GM19463 (cell line): ENCODE measurements at regions not wholly inside any gene's neighbourhood (a gene's known extent, or its start where the extent isn't known, plus 50 kb on each side); places are given as distances from the start of the nearest gene placed in this dataset.
"Not testable (repeated sequence)": the region's sequence is repeated elsewhere in the genome, so short reads cannot be mapped to it uniquely, and the experiment has no call there.

Source experiments
- ATAC-seq: cut with Tn5 transposase; IDR thresholded peaks from one replicate; pipeline ENCODE4 v1.9.1; 2021; ENCODE audit warnings: mild to moderate bottlenecking, moderate library complexity; ENCODE audit not compliant: unreplicated experiment

DNA sequence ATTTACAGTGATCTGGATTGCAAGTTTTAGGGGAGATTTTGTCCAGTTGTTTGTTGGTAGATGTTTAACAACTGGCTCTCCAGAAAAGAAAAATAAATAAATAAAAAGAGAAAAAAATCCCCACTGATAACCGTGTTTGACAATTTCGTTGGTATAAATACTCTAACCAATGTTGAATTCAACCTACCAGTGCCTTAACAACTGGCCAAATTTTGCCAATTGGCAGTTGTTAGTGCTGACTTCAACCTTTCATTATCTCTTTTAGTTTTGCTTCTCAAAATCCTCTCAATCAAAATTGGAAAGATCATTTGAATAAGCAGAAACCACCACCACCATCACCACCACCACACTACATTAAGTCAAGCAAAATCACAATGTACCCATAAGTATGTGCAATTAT, 490.3 kb downstream of the PIK3C3 start:
- no peak for ATAC-seq

DNA sequence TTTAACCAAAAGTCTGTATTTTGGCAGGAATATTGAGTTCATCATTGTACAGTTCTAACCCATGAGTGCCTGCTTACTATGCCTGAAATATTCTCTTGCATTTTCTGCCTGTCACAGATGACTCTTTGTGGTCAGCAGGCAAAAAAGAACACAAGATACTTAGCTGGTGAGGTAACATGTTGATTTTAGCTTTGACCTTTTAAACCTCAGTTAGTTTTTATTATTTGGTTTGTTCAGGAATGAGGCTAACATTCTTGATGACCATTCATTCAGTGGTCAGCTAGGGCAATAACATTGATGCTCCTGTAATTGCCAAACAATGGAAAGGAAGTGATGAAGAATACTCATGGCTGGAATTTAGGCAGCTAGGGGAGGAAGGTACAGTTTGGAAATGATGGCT, 491.2 kb downstream of the PIK3C3 start:
- no peak for ATAC-seq

DNA sequence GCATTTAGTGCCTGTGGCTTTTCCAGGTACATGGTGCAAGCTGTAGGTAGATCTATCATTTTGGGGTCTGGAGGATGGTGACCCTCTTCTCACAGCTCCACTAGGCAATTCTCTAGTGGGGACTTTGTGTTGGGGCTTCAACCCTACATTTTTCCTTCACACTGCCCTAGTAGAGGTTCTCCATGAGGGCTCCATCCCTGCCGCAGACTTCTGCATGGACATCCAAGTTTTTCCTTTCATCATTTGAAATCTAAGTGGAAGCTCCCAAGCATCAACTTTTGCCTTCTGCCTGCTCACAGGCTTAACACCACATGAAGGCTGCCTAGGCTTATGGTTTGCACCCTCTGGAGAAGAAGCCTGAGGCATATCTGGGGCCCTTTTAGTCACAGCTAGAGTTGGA, 492.7 kb downstream of the PIK3C3 start:
- no peak for ATAC-seq

DNA sequence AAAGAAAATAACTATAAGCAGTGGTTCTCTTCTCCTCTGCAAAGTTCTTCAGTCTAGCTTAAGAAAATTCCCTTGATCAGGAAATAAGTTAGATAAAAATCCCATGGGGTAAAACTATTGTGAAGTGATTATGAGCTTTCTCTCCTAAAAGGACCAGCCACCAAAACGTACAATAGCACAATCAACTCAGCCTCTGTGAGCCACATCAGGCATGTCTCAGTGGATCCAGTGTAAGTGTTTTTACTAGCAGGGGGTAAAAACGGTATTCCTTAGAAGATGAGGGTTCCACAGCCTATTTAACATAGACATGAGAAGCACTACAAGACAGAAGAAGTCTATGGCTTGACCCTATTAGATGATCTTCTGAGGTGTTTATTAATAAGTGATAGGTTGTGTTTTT, 503.2 kb downstream of the PIK3C3 start:
- ATAC-seq: no peak

DNA sequence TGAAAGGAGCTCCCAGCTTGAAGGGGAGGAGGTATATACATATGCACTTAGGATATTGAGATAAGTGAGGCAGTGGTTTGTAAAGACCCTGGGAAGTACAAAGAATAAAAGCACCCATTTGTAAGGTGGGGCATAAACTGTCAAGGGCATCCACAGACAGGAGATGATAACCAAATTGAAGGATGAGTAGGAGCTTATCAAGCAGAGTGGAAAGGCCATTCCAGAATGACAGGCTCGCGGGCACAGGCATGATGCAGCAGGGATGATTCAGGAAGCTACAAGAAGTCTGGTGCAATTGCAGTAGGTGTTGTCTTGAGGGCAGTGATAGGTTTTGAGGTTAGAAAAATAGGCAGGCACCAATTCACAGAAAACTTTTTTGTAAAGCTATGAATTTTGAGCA, 504.8 kb downstream of the PIK3C3 start:
- no peak for ATAC-seq

DNA sequence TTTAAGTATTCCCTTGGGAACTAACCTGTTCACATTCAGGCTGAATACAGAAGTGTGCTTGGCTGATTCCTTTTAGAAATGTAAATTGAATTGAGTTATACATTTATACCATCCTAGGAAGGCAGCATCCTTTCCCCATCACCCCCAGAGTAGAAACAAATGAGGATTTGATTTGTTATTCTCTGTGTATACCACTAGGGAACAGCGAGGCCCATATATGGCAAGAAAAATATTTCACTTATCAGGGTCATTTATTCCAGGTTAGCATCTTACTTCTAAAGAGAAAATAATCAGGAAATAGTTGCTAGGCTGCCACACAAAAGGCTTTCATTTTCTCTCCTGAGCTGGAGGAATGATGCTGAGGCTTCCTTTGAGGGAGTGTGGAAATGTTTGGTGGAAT, 516.9 kb downstream of the PIK3C3 start:
- no peak for ATAC-seq

DNA sequence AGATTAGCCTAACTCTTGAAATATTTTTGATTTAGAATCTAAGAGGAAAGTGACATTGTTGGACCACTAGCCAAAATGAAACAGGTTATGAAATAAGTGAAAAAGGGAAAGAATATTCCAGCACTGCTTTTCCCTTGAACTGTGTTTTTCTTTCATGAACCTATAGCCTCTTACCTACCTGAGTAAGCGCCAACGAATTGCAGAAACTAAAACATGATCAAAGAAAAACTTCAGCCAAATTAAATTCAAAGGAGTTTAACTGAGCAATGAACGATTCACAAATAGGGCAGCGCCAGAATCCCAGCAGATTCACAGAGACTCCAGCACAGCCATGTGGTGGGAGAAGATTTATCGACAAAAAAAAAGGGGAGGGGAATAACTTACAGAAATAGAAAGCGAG, 518.6 kb downstream of the PIK3C3 start:
- no peak for ATAC-seq

DNA sequence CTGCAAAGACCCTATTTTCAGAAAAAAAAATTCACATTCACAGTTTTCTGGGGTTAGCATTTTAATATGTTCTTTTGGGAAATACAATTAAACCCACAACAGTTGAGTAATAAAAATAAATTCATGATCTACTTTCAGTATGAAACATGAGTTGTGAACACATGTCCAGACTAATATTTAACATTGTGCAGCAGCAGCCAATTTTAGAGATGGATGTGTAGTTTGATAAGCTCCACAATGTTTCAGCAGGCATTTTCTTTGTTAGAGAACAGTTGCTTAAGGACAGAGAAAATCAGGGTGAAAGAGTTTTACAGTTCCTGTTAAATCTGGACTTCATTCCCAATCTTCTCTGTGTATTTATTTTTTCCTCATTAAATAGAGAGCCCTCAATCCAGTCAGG, 519.5 kb downstream of the PIK3C3 start:
- ATAC-seq: no peak

DNA sequence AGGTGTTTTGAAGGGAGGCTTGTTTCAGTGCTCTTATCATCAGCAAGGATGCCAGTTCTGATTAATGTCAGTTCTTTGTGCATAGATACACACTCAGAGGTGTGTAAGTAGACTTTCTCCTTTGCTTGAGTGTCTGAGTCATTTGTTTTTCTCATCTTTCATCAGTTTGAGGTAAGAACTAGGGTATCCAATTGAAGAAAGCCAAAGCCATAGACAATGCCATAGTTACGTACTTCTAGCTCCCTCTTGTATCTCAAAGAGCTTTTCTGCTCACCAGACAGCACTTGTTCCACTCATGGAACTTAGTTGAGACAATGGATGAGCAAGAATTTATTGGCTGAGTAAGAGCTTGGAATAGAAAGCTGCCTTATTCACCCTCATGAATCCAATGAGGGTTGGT, 520.1 kb downstream of the PIK3C3 start:
- ATAC-seq: no peak

DNA sequence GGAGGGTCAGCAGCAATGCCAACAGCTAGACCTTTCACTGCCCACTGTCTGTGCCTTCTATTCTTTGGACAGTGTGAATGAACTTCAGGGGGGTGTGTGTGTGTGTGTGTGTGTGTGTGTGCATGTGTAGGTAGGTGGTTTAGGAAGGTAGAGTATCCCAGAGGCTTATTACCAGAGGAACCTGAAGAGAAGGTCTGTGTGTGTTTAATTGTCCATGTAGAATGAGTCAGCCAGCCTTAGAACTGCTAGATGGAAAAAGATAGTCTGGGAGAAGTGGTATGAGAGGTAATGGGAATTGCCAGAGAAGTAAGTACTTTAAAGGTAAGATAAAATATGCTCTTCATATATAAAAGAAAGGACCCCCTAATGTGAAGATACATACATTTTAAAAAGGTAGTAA, 522.2 kb downstream of the PIK3C3 start:
- no peak for ATAC-seq

DNA sequence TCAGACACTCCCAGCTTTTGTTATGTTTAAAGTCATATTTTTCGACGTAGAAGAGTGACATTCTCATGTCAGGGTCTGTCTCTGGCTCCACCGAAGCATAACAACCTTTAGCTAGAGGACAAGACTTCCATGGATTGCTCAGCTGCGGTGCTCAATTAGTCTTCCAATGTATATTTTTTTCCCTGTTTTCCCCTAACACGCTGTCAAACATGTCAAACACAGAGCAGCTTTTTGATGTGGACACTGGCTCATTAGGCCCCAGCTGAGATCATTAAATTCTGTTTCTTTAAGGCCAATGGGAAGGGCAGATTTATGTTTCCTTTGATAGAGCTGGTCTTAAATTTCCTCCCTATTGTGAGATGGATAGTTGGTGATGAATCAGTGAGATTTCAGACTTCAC, 525.4 kb downstream of the PIK3C3 start:
- no peak for ATAC-seq

DNA sequence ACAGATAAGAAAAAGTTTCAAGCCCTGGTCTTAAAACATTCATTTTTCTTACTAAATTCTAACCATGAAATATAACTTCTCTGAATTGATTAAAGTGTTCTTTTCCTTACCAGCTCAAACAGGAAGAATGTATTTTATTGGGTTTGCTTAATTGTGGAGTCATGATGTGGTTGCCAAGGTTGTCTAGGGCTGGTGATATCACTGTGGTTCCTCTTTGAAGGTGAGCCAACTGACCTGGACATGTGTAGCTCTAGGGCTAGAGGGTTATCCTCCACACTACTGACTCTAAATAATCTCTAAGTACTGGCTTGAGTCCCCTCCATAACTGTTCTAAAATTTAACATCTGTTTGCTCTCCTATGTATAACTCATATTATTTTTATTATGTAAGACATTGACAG, 529.6 kb downstream of the PIK3C3 start:
- no peak for ATAC-seq

DNA sequence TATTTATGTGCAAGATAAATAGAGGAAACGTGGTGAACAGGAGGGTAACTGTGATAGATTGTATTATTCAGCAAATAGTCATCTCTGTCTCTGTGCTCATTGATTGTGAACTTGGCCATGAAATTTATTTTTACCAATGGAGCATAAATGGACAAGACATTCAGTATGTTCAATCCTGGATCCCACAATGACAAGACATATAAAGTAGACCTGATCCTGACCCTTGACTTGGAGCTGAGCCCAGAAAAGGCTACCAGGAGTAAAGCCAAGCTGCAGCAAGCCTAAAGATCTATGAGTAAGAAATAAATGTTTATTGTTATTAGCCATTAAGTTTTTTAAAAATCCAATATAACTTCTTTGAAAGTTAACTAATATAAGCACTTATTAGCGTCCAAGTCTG, 531.2 kb downstream of the PIK3C3 start:
- no peak for ATAC-seq

DNA sequence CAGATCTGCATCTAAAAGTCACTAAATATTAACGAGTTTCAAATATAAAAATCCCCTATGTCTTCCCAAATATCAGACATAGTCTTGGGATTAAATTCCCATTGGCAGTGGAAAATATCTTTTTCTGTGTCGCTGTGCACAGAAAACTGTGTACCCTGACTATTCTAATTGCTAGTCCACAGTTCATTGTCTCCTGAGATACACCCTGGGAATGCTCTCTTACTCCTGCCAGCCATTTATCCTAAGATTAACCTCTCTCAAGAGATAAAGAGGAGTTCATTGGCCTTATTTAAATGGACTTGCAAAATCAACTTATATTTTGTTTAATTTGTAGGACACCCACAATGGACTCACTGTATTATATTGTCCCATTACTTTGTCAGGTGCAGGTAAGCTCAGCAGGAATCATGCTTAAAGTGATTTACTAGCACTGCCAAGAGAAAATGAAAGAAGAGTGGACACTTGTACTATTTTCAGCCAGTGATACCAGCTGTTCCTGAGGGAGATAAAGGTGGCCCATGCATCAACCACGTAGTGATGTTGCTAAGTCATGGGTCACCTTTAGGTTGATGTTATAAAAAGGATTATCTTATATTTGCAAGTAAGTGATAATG, 553.8 kb downstream of the PIK3C3 start:
- no peak for ATAC-seq

DNA sequence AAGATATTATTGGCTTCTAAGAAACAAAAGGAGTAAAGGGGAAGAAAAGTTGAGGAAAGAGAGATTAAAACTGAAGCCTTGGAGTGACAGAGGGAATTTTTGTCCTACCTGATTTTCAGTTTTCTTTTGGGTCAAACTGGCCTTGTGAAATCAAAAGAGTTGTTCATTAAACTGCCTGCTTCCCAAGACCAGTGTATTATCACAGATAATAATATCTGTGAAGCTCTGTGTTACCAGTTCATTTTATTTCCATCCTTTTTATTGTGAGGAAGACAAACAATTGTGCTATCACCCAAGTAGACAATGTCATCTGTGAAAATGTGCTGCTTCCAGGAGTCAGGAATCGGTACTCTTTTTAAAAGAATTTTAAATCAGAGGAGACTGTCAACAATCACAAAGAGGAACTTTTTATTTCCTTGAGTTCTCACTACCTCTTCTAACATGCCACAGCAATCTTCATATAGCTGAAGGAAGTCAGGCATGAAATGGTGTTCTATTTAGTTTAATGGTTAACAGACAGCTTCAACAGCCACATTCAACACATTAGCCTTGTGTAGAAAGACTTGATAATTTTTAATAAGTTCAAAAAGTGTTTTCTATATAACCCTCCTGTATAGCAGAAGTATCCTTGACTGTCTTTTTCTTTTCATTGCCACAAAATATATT, 554.8 kb downstream of the PIK3C3 start:
- peak; percentile 77 for ATAC-seq

DNA sequence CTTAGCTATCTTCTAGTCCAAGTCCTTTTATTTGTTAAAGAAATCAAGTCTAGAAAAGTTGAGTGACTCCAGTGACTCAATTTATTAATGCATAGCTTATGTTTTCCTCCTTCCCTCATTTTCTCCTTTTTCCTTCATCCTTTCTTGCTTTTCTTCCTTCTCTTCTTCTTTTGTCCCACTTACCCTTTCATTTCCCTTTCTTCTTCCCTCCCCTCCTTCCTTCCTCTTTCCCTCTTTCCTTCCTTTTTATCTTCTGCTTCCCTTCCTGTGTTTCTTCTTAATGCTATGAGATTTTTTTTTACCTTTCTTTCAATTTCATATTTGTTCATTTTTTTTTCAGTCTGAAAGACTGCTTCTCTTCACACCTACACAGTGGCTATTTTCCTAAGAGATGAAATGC, 555.5 kb downstream of the PIK3C3 start:
- ATAC-seq: no peak

DNA sequence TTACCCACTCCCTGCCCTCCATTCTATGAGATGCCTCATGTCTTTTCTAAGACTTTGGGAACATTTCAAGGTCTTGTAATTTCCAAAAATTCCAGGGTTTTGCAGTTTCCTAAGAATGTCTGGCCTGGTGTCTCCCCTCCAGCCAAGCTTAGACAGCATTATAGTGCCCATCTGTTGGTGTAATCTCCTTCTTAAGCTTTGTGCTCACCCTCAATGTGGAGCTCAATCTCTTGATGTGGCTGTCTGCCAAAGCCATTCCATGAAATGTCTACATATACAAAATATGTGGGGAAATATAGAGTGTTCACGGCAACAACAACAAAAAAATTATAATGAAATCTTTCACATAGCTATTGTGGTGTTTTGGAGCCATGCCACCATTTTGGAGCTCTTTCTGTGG, 558.4 kb downstream of the PIK3C3 start:
- ATAC-seq: no peak

DNA sequence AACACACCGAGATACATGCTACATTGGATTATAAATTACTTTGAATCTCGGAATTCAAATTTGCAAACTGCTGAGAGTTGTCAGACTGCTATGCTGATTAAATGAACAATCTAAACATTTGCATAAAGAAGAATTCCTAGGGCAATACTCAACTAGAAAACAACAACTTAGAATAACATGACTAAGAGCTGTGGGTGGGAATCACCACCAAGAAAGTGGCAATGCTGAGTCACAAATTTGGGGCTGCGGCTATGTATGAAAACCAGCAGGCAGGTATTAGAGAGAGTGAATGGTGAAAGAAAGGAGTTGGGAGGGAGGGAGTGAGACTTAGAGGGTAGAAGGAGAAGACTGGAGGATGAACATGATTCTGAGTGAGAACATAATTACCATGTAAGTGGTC, 559.5 kb downstream of the PIK3C3 start:
- ATAC-seq: peak; percentile 36

DNA sequence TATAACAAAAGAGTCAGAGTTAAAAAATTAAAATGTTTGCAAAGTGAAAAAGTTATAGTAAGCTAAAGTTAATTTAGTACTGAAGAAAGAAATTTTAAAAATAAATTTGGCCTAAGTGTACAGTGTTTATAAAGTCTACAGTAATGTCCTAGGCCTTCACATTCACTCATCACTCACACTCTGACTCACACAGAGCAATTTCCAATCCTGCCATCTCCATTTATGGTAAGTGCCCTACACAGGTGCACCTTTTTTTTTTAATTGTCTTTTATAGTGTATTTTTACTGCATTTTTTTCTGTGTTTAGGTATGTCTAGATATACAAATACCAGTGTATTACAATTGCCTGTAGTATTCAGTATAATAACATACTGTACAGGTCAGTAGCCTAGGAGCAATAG, 562.9 kb downstream of the PIK3C3 start:
- ATAC-seq: no peak

DNA sequence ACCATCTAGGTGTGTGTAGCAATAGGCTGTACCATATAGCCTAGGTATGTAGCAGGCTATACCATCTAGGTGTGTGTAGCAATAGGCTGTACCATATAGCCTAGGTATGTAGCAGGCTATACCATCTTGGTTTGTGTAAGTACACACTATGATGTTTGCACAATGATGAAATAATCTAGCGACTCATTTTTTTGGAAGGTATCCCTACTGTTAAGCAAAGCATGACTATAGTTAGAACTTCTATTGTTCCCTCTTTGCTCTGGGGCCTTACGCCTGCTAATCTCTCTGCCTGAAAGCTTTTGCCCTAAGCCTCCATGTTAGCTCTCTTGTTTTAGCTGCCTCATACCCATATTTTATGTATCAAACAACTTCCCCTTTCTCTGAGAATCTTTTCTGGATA, 563.3 kb downstream of the PIK3C3 start:
- not testable (repeated sequence) for ATAC-seq

DNA sequence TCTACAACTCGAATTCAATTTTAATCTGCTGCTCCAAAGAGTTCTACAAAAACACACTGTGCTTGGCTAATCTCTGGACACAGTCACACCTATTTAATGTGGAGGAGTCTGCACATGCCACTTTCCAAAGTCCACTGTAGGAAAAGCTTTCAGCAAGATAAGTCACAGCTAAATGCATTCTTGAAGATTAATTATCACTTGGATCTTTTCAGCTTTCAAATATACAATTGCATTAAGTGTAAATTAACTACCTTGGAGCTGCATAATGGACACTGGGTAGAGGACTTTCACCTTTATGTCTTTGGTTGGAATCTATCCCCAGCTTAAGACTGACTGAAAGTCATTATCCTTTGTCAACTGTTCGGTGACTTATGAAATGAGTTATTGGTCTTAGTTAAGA, 565.1 kb downstream of the PIK3C3 start:
- no peak for ATAC-seq

DNA sequence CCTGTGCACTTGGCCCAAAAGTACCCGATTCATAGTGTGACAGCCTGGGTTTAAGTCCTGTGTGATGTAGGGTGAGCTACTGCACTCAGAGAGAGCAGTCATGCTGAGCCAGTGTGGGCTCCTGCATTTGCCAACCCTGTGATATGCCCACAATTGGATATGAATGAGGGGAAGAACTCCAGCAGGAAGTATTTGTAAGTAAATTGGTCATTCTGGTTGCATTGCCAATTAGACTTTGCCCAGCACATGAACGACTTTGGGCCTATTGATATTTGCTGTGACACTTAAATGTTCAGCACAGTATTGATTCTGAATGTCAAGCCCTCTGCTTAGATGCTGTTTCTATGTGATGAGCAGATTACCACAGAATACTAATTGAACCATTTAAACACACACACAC, 570.9 kb downstream of the PIK3C3 start:
- no peak for ATAC-seq

DNA sequence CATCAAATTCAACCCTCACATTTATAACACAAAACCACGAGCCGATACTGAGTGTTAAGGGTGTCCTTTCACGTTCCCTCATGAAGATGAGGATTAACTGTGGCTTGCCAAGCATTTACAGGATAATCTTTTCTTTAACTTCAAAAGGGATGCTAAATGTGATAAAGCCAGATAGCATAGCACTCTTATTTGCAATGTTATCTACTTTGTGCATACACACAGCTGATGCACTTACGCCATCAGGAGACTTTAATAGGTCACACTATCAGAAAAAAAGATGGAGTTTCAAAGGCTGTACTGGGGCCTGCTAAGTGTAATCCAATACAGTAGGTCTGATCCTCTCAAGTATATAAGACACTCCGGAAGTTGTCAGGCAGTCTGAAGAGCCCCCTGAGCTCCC, 572.7 kb downstream of the PIK3C3 start:
- no peak for ATAC-seq
